Neutrophil (primary cell): ENCODE measurements at regions not wholly inside any gene's neighbourhood (a gene's known extent, or its start where the extent isn't known, plus 50 kb on each side); places are given as distances from the start of the nearest gene placed in this dataset.
"Not testable (repeated sequence)": the region's sequence is repeated elsewhere in the genome, so short reads cannot be mapped to it uniquely, and the experiment has no call there.

Experiments
- H3K27ac ChIP-seq: fragments of 200-600 bp; sonication (generic); 2 replicates; pipeline ENCODE4 v1.5.1; 2016; ENCODE audit warnings: mild to moderate bottlenecking, moderate library complexity
- H3K27me3 ChIP-seq: fragments of 200-600 bp; sonication (generic); 2 replicates; pipeline ENCODE4 v1.6.0; 2016; ENCODE audit warnings: mild to moderate bottlenecking
- H3K36me3 ChIP-seq: fragments of 200-600 bp; sonication (generic); 2 replicates; pipeline ENCODE4 v1.5.1; 2017
- H3K4me1 ChIP-seq, 2 experiments: fragments of 200-600 bp in 1 of 2; sonication (generic) in 1 of 2; 1 replicate in 1 of 2; 2 replicates in 1 of 2; pipeline versions ENCODE4 v1.5.1 to v1.6.1; 2013 to 2016; ENCODE audit warnings: low read depth in 1 of 2, low read length in 1 of 2, mild to moderate bottlenecking in 1 of 2, moderate library complexity in 1 of 2; ENCODE audit not compliant: control insufficient read depth in 1 of 2, insufficient read depth in 1 of 2
- H3K4me3 ChIP-seq, 2 experiments: fragments of 200-600 bp in 1 of 2; sonication (generic) in 1 of 2; 1 replicate in 1 of 2; 2 replicates in 1 of 2; pipeline ENCODE4 v1.5.1; 2013 to 2016; ENCODE audit warnings: low read depth in 1 of 2, low read length in 1 of 2, mild to moderate bottlenecking in 1 of 2, moderate library complexity in 1 of 2
- H3K9me3 ChIP-seq: fragments of 200-600 bp; sonication (generic); 2 replicates; pipeline ENCODE4 v1.5.1; 2016

DNA sequence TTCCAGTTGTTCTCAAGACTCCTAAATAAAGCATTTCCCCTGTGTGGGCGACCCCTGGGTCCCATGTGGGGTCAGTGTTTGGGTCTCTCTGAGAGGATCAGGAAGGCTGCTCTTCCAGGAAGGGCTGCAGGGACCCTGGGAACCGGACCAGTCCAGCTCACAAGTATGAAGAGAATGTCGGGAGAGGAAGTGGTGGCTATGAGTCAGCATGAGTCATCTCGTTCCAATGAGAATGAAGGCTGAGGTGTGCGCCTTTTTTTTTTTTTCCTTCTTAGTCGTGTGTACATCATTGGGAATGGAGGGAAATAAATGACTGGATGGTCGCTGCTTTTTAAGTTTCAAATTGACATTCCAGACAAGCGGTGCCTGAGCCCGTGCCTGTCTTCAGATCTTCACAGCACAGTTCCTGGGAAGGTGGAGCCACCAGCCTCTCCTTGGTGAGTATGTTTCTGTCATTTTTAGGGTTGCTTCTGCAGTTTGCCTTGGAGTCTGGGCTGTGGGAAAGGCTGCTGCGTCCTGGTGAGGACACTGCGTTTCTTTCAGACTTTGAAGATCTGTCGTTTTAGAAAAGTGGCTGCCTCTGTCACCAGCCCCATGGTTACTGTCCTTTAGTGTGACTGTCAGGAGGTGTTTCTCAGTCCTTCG, 292.6 kb upstream of the PLGLB2 start:
- H3K4me1 ChIP-seq: peaks cover 13 to 16% of the 10 kb centered on the region in 2 experiments
- peak overlapping the region; percentile 55 to 56 for H3K4me3 ChIP-seq
- H3K27ac ChIP-seq: peak overlapping the region; percentile 81
- not testable (repeated sequence) for H3K36me3 ChIP-seq, H3K9me3 ChIP-seq, H3K27me3 ChIP-seq

- H3K27ac ChIP-seq: peak overlapping the region; percentile 81
- peaks cover 13 to 16% of the 10 kb centered on the region in 2 experiments for H3K4me1 ChIP-seq
- peak overlapping the region; percentile 55 to 56 for H3K4me3 ChIP-seq
- H3K36me3 ChIP-seq, H3K27me3 ChIP-seq, H3K9me3 ChIP-seq: not testable (repeated sequence)
Measured at GRCh38 chr2:87455854-87456249, 292.0 kb upstream of the PLGLB2 start.

DNA sequence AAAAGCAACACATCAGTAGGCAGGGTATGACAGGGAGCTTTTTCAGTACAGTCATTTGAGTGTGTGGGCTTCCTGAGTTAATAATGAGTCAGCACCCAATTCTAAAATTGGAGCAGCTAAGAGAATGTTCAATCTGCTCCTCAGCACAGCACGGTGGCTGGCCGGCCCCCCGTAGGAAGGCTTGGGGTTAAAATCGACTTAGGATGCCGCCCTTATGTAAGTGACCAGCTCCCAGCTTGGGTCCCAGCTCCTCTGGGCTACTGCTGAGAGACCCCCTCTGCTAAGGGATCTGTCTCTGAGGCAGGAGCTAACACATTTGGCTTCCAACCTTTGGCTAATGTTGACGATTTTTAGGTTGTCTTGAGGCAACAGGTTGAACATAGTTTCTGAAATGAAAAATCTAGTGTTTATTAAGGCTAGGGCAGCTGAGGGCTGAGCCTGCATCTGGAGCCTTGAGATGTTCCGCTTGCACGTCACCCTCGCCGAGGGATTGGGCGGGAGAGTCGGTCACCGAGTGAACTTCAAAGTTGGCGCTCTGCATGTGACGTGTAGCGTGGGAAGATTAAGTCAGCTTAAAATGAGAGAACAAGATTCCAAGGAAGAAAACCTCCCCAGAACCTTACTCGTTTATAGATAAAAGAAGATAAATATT, 291.3 kb upstream of the PLGLB2 start:
- H3K4me3 ChIP-seq: peak overlapping the region; percentile 20 to 55
- not testable (repeated sequence) for H3K36me3 ChIP-seq, H3K9me3 ChIP-seq, H3K27me3 ChIP-seq
- peak overlapping the region; percentile 81 for H3K27ac ChIP-seq
- peaks cover 13 to 16% of the 10 kb centered on the region in 2 experiments for H3K4me1 ChIP-seq

DNA sequence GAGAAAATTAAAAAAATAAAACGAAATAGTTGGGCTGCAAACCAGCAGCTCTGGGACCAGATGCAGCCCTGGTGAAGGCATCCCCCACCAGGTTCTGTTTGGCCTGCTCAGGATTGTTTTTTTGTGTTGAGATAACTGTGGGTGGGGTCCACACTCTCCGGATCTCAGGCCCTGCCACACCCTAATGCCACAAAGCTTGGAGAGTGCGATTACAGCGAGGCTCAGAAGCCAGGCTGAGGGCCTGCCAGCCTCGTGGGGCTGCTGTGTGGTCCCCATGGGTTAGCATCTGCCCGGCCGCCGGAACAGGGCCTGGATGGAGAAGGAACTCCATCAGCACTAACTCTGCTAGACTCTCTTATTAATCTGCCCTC, 290.8 kb upstream of the PLGLB2 start:
- H3K9me3 ChIP-seq, H3K4me3 ChIP-seq, H3K27me3 ChIP-seq, H3K27ac ChIP-seq, H3K36me3 ChIP-seq: not testable (repeated sequence)
- peaks cover 13 to 16% of the 10 kb centered on the region in 2 experiments for H3K4me1 ChIP-seq

GRCh38 chr2:87458938-87459337, 288.9 kb upstream of the PLGLB2 start:
- H3K36me3 ChIP-seq, H3K4me3 ChIP-seq, H3K27ac ChIP-seq, H3K27me3 ChIP-seq, H3K9me3 ChIP-seq: not testable (repeated sequence)
- H3K4me1 ChIP-seq: peaks cover 16 to 17% of the 10 kb centered on the region in 2 experiments

GRCh38 chr2:87460104-87460503, 287.8 kb upstream of the PLGLB2 start:
- H3K36me3 ChIP-seq: not testable (repeated sequence)

DNA sequence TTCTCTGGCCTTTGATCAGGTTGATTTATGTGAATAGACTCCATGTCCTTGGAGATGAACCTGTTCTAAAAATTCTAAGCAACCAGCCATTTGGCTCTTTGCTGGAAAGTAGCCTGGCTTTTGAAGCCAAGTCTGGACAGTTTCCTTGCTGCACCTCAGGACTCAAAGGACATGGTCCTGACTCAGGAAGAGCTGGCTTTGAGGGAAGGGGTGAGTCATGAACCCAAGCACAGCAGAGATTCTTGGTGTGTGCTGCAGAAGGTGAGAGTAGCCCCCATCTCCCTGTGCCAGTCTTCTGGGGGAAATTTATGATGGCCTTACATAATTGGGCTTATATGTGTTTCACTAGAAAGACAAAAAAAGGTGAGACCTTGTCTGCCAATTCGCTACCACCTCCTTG, 287.2 kb upstream of the PLGLB2 start:
- not testable (repeated sequence) for H3K27me3 ChIP-seq, H3K4me3 ChIP-seq, H3K27ac ChIP-seq, H3K9me3 ChIP-seq, H3K36me3 ChIP-seq
- peaks cover 21 to 31% of the 10 kb centered on the region in 2 experiments for H3K4me1 ChIP-seq

More at GRCh38 chr2:87460104-87460503, 287.8 kb upstream of the PLGLB2 start:
- H3K9me3 ChIP-seq, H3K4me3 ChIP-seq, H3K27ac ChIP-seq, H3K27me3 ChIP-seq: not testable (repeated sequence)
- peaks cover 18 to 27% of the 10 kb centered on the region in 2 experiments for H3K4me1 ChIP-seq

GRCh38 chr2:87461671-87462070, 286.2 kb upstream of the PLGLB2 start:
- not testable (repeated sequence) for H3K27ac ChIP-seq, H3K36me3 ChIP-seq, H3K27me3 ChIP-seq, H3K4me3 ChIP-seq, H3K9me3 ChIP-seq
- peaks cover 18 to 28% of the 10 kb centered on the region in 2 experiments for H3K4me1 ChIP-seq

DNA sequence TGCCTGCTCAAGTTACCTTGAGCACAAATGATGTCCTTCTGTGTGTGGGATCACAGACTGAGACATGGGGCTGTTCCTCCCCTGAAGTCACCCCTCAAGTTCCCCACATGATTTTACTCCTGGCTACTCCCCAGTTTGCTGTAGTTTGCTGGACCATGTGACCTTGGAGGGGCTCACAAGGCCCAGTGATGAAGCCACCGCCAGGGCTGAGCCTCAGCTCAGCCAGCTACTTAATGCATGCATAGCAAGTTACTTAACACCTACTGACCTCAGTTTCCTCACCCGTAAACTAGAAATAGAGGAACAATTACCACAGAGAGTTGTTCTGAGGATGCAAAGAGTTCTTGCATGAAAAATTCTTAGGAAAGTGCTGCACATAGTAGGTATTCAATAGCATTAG, 283.7 kb upstream of the PLGLB2 start:
- not testable (repeated sequence) for H3K9me3 ChIP-seq, H3K27me3 ChIP-seq, H3K4me3 ChIP-seq, H3K36me3 ChIP-seq
- Histone ChIP-seq H3K27ac (peak overlapping the region; percentile 62), H3K4me1 (peaks cover 12 to 20% of the 10 kb centered on the region in 2 experiments)

DNA sequence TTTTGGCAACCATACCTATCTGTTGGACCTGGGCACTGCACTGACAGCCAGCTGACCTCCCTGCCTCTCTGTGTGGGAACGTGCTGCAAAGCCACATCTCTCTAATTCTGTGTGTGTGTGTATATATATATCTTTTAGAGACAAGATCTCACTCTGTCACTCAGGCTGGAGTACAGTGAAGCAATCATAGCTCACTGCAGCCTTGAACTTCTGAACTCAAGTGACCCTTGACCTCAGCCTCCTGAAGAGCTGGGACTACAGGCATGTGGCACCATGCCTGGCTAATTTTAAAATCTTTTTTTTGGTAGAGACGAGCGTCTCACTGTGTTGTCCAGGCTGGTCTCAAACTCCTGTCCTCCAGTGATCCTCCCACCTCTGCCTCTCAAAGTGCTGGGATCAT, 282.2 kb upstream of the PLGLB2 start:
- not testable (repeated sequence) for H3K27me3 ChIP-seq, H3K36me3 ChIP-seq, H3K27ac ChIP-seq, H3K4me3 ChIP-seq, H3K9me3 ChIP-seq
- peaks cover 25 to 32% of the 10 kb centered on the region in 2 experiments for H3K4me1 ChIP-seq
